SK-N-SH (cell line): ENCODE measurements at regions not wholly inside any gene's neighbourhood (a gene's known extent, or its start where the extent isn't known, plus 50 kb on each side); places are given as distances from the start of the nearest gene placed in this dataset.

Source experiments
- CTCF ChIP-seq: fragments of 200-600 bp; sonication (generic); IDR thresholded peaks from 2 replicates; pipeline ENCODE4 v1.6.1; 2017; ENCODE audit warnings: antibody characterized with exemption, mild to moderate bottlenecking, moderate library complexity
- EP300 ChIP-seq, 2 experiments: IDR thresholded peaks; 2 replicates each; pipeline versions ENCODE4 v1.4.0 to v1.6.1; 2012; ENCODE audit warnings: borderline replicate concordance in 1 of 2, low read depth in 1 of 2, low read length in 1 of 2
- FOXM1 ChIP-seq: IDR thresholded peaks from 2 replicates; pipeline ENCODE4 v1.4.0; 2012; ENCODE audit warnings: low read depth, mild to moderate bottlenecking
- MXI1 ChIP-seq: IDR thresholded peaks from 2 replicates; pipeline ENCODE4 v1.6.1; 2012; ENCODE audit warnings: mild to moderate bottlenecking, low read depth, low read length, improper control_type of control experiment
- POLR2AphosphoS5 ChIP-seq: IDR thresholded peaks from 2 replicates; pipeline ENCODE4 v1.6.1; 2012; ENCODE audit warnings: low read depth, low read length
- RAD21 ChIP-seq: IDR thresholded peaks from 2 replicates; pipeline ENCODE4 v1.6.1; 2012; ENCODE audit warnings: mild to moderate bottlenecking, low read length
- RFX5 ChIP-seq: IDR thresholded peaks from 2 replicates; pipeline ENCODE4 v1.6.1; 2012; ENCODE audit warnings: mild to moderate bottlenecking, improper control_type of control experiment, low read length
- USF1 ChIP-seq: IDR thresholded peaks from 2 replicates; pipeline ENCODE4 v1.4.0; 2012; ENCODE audit warnings: low read depth, borderline replicate concordance
- TF ChIP-seq, protein P1 (sequence below): IDR thresholded peaks from 2 replicates; pipeline ENCODE4 v1.4.0; 2012; ENCODE audit warnings: low read depth
- TF ChIP-seq, protein P2 (sequence below): fragments of 150-350 bp; IDR thresholded peaks from 2 replicates; pipeline ENCODE4 v1.6.1; 2017; ENCODE audit warnings: antibody characterized with exemption, low read length, low read depth, borderline replicate concordance
- TF ChIP-seq, protein P3 (sequence below): IDR thresholded peaks from 2 replicates; pipeline ENCODE4 v1.4.0; 2012; ENCODE audit warnings: low read depth, borderline replicate concordance

DNA sequence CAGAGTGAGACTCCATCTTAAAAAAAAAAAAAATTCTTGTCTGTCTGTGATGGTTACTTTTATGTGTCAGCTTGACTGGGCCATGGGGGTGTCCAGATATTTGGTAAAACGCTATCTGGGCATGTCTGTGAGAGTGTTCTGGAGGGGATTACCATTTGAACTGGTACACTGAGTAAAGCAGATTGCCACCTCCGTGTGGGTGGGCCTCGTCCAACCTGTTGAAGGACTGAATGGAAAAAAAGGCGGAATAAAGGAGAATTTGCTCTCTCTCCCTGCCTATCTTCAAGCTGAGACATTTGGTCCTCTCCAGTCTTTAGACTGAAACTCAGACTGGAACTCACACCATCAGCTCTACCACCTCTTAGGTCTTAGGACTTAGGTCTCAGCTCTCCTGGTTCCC lies 82.8 kb downstream of the MIS18A start:
- TF ChIP-seq, protein P1, sequence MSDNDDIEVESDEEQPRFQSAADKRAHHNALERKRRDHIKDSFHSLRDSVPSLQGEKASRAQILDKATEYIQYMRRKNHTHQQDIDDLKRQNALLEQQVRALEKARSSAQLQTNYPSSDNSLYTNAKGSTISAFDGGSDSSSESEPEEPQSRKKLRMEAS: no peak
- no peak for TF ChIP-seq USF1
- no peak for TF ChIP-seq POLR2AphosphoS5
- no peak for TF ChIP-seq RAD21
- TF ChIP-seq CTCF: no peak
- TF ChIP-seq RFX5: no peak
- no peak for TF ChIP-seq FOXM1
- TF ChIP-seq, protein P2, sequence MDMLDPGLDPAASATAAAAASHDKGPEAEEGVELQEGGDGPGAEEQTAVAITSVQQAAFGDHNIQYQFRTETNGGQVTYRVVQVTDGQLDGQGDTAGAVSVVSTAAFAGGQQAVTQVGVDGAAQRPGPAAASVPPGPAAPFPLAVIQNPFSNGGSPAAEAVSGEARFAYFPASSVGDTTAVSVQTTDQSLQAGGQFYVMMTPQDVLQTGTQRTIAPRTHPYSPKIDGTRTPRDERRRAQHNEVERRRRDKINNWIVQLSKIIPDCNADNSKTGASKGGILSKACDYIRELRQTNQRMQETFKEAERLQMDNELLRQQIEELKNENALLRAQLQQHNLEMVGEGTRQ: no peak
- TF ChIP-seq, protein P3, sequence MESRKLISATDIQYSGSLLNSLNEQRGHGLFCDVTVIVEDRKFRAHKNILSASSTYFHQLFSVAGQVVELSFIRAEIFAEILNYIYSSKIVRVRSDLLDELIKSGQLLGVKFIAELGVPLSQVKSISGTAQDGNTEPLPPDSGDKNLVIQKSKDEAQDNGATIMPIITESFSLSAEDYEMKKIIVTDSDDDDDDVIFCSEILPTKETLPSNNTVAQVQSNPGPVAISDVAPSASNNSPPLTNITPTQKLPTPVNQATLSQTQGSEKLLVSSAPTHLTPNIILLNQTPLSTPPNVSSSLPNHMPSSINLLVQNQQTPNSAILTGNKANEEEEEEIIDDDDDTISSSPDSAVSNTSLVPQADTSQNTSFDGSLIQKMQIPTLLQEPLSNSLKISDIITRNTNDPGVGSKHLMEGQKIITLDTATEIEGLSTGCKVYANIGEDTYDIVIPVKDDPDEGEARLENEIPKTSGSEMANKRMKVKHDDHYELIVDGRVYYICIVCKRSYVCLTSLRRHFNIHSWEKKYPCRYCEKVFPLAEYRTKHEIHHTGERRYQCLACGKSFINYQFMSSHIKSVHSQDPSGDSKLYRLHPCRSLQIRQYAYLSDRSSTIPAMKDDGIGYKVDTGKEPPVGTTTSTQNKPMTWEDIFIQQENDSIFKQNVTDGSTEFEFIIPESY: no peak
- no peak for TF ChIP-seq EP300 (IDR thresholded peaks at IDR 0.05; ENCODE audit: borderline replicate concordance in 1 of 2, low read depth in 1 of 2, low read length in 1 of 2)
- TF ChIP-seq MXI1: no peak
